GM23248 (cell line): ENCODE measurements at regions not wholly inside any gene's neighbourhood (a gene's known extent, or its start where the extent isn't known, plus 50 kb on each side); places are given as distances from the start of the nearest gene placed in this dataset.

ENCODE experiments used
- EZH2 ChIP-seq: fragments of 200-600 bp; sonication (generic); IDR thresholded peaks from 2 replicates; pipeline ENCODE4 v1.6.1; 2018; ENCODE audit warnings: antibody characterized with exemption, mild to moderate bottlenecking; ENCODE audit not compliant: insufficient read depth, poor library complexity, severe bottlenecking
- EZH2phosphoT487 ChIP-seq: fragments of 200-600 bp; sonication (generic); IDR thresholded peaks from 2 replicates; pipeline ENCODE4 v1.6.1; 2018; ENCODE audit warnings: antibody characterized with exemption, moderate library complexity, mild to moderate bottlenecking, low read depth; ENCODE audit not compliant: insufficient read depth

- no peak for TF ChIP-seq EZH2phosphoT487
- no peak for TF ChIP-seq EZH2
Observed at GRCh38 chr13:58455094-58455493, 823.5 kb downstream of the PCDH17 start.
